IMR-90 (cell line): ENCODE measurements at regions not wholly inside any gene's neighbourhood (a gene's known extent, or its start where the extent isn't known, plus 50 kb on each side); places are given as distances from the start of the nearest gene placed in this dataset.

Experiments used
- ATAC-seq: fragments of 200-7000 bp; cut with Tn5 transposase; 2 replicates; pipeline ENCODE4 v1.9.1; 2020; ENCODE audit warnings: low read depth, mild to moderate bottlenecking, moderate library complexity
- BruUV-seq: library from RNA; stranded (reverse); fragments of 400-500 nt; replicated peaks from 2 replicates; lab custom pipeline; 2021; lab: Mats Ljungman, UMichigan
- CTCF ChIA-PET: fragments of 300-600 bp; formaldehyde crosslinking; extraction: SDS; loops from one replicate; lab custom pipeline; 2021; ENCODE audit warnings: antibody characterized with exemption; lab: Yijun Ruan, JAX
- POLR2A ChIA-PET: fragments of 300-600 bp; sonication (Branson Sonifier 250); formaldehyde crosslinking; loops from one replicate; lab custom pipeline; 2022; ENCODE audit warnings: antibody characterized with exemption; ENCODE audit not compliant: unreplicated experiment; lab: Charles Lee
- DNase-seq: peaks from one replicate; pipeline ENCODE4 v3.0.0; 2013
- H2AFZ ChIP-seq: replicated peaks from 2 replicates; pipeline ENCODE3; 2013; ENCODE audit warnings: low read length, mild to moderate bottlenecking; ENCODE audit not compliant: poor library complexity
- H2AK5ac ChIP-seq: 2 replicates; pipeline ENCODE4 v1.6.1; 2013; ENCODE audit warnings: low read depth, low read length, inconsistent platforms
- H2AK9ac ChIP-seq: replicated peaks from 2 replicates; pipeline ENCODE3; 2013; ENCODE audit warnings: mild to moderate bottlenecking, low read depth, low read length, moderate library complexity; ENCODE audit not compliant: poor library complexity
- H2BK120ac ChIP-seq: 2 replicates; pipeline ENCODE4 v1.6.1; 2013; ENCODE audit warnings: low read depth, low read length, inconsistent platforms
- H2BK15ac ChIP-seq: 3 replicates; pipeline ENCODE4 v1.6.1; 2013; ENCODE audit warnings: low read depth, low read length, inconsistent platforms
- H2BK20ac ChIP-seq: 2 replicates; pipeline ENCODE4 v1.6.1; 2013; ENCODE audit warnings: low read depth, mild to moderate bottlenecking, inconsistent platforms, low read length, moderate library complexity
- H2BK5ac ChIP-seq: 2 replicates; pipeline ENCODE4 v1.6.1; 2013; ENCODE audit warnings: mild to moderate bottlenecking, low read depth, low read length, inconsistent platforms; ENCODE audit not compliant: poor library complexity, severe bottlenecking
- H3K14ac ChIP-seq: replicated peaks from 2 replicates; pipeline ENCODE4 v1.6.1; 2013; ENCODE audit warnings: low read depth, low read length, inconsistent platforms
- H3K18ac ChIP-seq: 2 replicates; pipeline ENCODE4 v1.6.1; 2013; ENCODE audit warnings: low read depth, low read length, control low read depth
- H3K23ac ChIP-seq: 2 replicates; pipeline ENCODE4 v1.6.1; 2013; ENCODE audit warnings: low read depth, low read length, inconsistent platforms
- H3K27ac ChIP-seq: 2 replicates; pipeline ENCODE4 v1.5.1; 2013; ENCODE audit warnings: mild to moderate bottlenecking, control low read depth, low read length; ENCODE audit not compliant: insufficient read depth
- H3K27me3 ChIP-seq: 2 replicates; pipeline ENCODE4 v1.6.1; 2013; ENCODE audit warnings: low read length; ENCODE audit not compliant: control insufficient read depth, insufficient read depth
- H3K36me3 ChIP-seq: 2 replicates; pipeline ENCODE4 v1.6.1; 2013; ENCODE audit warnings: low read length, mixed read lengths; ENCODE audit not compliant: control insufficient read depth, insufficient read depth
- H3K4ac ChIP-seq: 2 replicates; pipeline ENCODE4 v1.6.1; 2013; ENCODE audit warnings: low read depth, low read length, inconsistent platforms
- H3K4me1 ChIP-seq: 2 replicates; pipeline ENCODE4 v1.6.1; 2013; ENCODE audit warnings: low read length, mixed read lengths; ENCODE audit not compliant: control insufficient read depth, insufficient read depth
- H3K4me2 ChIP-seq: 2 replicates; pipeline ENCODE4 v1.6.1; 2013; ENCODE audit warnings: low read depth, mild to moderate bottlenecking, control low read depth, low read length, moderate library complexity
- H3K4me3 ChIP-seq: 2 replicates; pipeline ENCODE4 v1.5.1; 2013; ENCODE audit warnings: low read depth, mild to moderate bottlenecking, control low read depth, low read length, moderate library complexity; ENCODE audit not compliant: insufficient read depth
- H3K56ac ChIP-seq: 2 replicates; pipeline ENCODE4 v1.6.1; 2013; ENCODE audit warnings: low read length, inconsistent platforms; ENCODE audit not compliant: insufficient read depth; ENCODE audit errors: extremely low read depth
- H3K79me1 ChIP-seq, 2 experiments: 2 replicates each; pipeline ENCODE4 v1.6.1; 2013; ENCODE audit warnings: low read length in 2 of 2, inconsistent platforms in 1 of 2, low read depth in 1 of 2
- H3K9ac ChIP-seq: 2 replicates; pipeline ENCODE4 v1.6.1; 2013; ENCODE audit warnings: low read depth, low read length, control low read depth
- H3K9me1 ChIP-seq: 2 replicates; pipeline ENCODE4 v1.6.1; 2013; ENCODE audit warnings: low read length, inconsistent platforms; ENCODE audit not compliant: insufficient read depth
- H3K9me3 ChIP-seq: 2 replicates; pipeline ENCODE4 v1.6.1; 2013; ENCODE audit warnings: low read length; ENCODE audit not compliant: control insufficient read depth, insufficient read depth
- H4K20me1 ChIP-seq: 2 replicates; pipeline ENCODE4 v1.6.1; 2013; ENCODE audit warnings: low read length, inconsistent platforms; ENCODE audit not compliant: insufficient read depth
- H4K5ac ChIP-seq: 2 replicates; pipeline ENCODE4 v1.6.1; 2013; ENCODE audit warnings: mild to moderate bottlenecking, low read depth, low read length, control low read depth
- H4K8ac ChIP-seq, 2 experiments: 2 replicates each; pipeline ENCODE4 v1.6.1; 2013; ENCODE audit warnings: low read depth in 2 of 2, low read length in 2 of 2, control low read depth in 1 of 2, inconsistent platforms in 1 of 2
- H4K91ac ChIP-seq: 2 replicates; pipeline ENCODE4 v1.6.1; 2013; ENCODE audit warnings: low read depth, low read length, inconsistent platforms; ENCODE audit not compliant: insufficient read depth
- CEBPB ChIP-seq: IDR thresholded peaks from 2 replicates; pipeline ENCODE4 v1.6.1; 2012; ENCODE audit warnings: low read depth, low read length, improper control_type of control experiment
- CHD1 ChIP-seq: IDR thresholded peaks from 2 replicates; pipeline ENCODE4 v1.6.1; 2012; ENCODE audit warnings: low read depth, low read length, improper control_type of control experiment
- CTCF ChIP-seq: conservative IDR thresholded peaks from 2 replicates; pipeline ENCODE4 v1.5.1; 2012; ENCODE audit warnings: mild to moderate bottlenecking, low read depth, low read length, improper control_type of control experiment
- ELK1 ChIP-seq: fragments of 150-350 bp; IDR thresholded peaks from 2 replicates; pipeline ENCODE4 v1.6.1; 2016; ENCODE audit warnings: low read depth, mild to moderate bottlenecking, low read length, moderate library complexity, borderline replicate concordance
- MAFK ChIP-seq: IDR thresholded peaks from 2 replicates; pipeline ENCODE4 v1.6.1; 2012; ENCODE audit warnings: low read depth, low read length, improper control_type of control experiment
- NFE2L2 ChIP-seq: fragments of 150-350 bp; IDR thresholded peaks from 2 replicates; pipeline ENCODE4 v1.6.1; 2016; ENCODE audit warnings: low read depth, mild to moderate bottlenecking, low read length
- RAD21 ChIP-seq: IDR thresholded peaks from 2 replicates; pipeline ENCODE4 v1.6.1; 2012; ENCODE audit warnings: low read length, improper control_type of control experiment
- RCOR1 ChIP-seq: IDR thresholded peaks from 2 replicates; pipeline ENCODE4 v1.6.1; 2012; ENCODE audit warnings: mild to moderate bottlenecking, low read length, improper control_type of control experiment; ENCODE audit not compliant: insufficient replicate concordance
- RFX5 ChIP-seq: IDR thresholded peaks from 2 replicates; pipeline ENCODE4 v1.8.0; 2012; ENCODE audit warnings: low read depth, mild to moderate bottlenecking, low read length, moderate library complexity
- WGBS, 2 experiments: methylation state at CpG; one replicate each; pipeline versions ENCODE4 v1.1.5 to v1.1.7; 2013; ENCODE audit warnings: missing lambda C conversion rate in 2 of 2; ENCODE audit not compliant: insufficient read length in 1 of 2; ENCODE audit errors: extremely low coverage in 2 of 2; 5-methylcytosine and 5-hydroxymethylcytosine counted together
- dilution Hi-C: fragments of 300-500 bp; cut with HindIII; formaldehyde crosslinking; loops from one replicate; pipeline ENCODE4 v1.14.3; 2018; ENCODE audit warnings: low sequenced_read_pairs; ENCODE audit not compliant: unreplicated experiment
- in situ Hi-C: fragments of 300-500 bp; cut with MboI; formaldehyde crosslinking; loops from 3 replicates; pipeline ENCODE4 v1.14.3; 2019; ENCODE audit warnings: low sequenced_read_pairs, inconsistent platforms, mixed read lengths
- intact Hi-C: fragments of 100-400 bp; cut with micrococcal nuclease; formaldehyde crosslinking; loops from 2 replicates; pipeline ENCODE4 v1.10.0; 2022

DNA sequence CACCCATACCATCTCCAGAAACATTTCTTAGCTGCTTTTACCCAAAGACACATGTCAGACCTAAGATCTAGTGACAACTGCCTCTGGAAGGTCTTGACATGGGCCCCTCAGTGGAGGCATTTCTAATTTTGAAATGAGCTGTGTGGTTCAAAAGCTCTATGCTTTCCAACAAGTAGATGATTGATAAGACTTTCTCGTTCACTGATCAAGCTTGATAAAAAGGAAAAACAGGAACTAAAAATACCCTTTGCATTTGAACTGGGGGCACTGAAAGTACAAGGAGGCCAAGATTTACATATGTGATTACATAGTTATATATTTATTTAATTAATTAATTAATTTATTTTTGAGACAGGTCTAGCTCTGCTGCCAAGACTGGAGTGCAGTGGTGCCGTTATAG, 61.3 kb upstream of the SCOC start:
- H2BK5ac ChIP-seq = no peak overlapping the region
- H3K27ac ChIP-seq = no peak overlapping the region
- dilution Hi-C loops = no loop called here
- WGBS, 2 experiments = no CpG with 5 or more reads among the region's 2 CpGs
- H3K4me3 ChIP-seq = no peak overlapping the region
- H3K4me2 ChIP-seq = no peak overlapping the region
- no peak overlapping the region for H3K23ac ChIP-seq
- BruUV-seq = no TSS peak
- peaks cover 11% of the 10 kb centered on the region for H3K9me1 ChIP-seq
- H3K14ac ChIP-seq = no peak overlapping the region
- ChIA-PET POLR2A (no interaction called here), CTCF (interaction anchor here (0.5 kb wide), 1 partner anchor 49 kb away, joined by 3 read pairs; no protein-coding TSS in a partner anchor)
- no peak overlapping the region for H3K4ac ChIP-seq
- no peak overlapping the region for H2BK20ac ChIP-seq
- no peaks in the 10 kb centered on the region for H3K27me3 ChIP-seq
- DNase-seq = no peak
- no peaks in the 10 kb centered on the region for H3K79me1 ChIP-seq
- no peak overlapping the region for H2AK9ac ChIP-seq
- H3K9ac ChIP-seq = no peak overlapping the region
- in situ Hi-C loops = no loop called here
- no peak overlapping the region for H4K8ac ChIP-seq
- no peak overlapping the region for H4K91ac ChIP-seq
- no peak overlapping the region for H2BK120ac ChIP-seq
- no peak for ATAC-seq
- intact Hi-C loops = no loop called here
- H3K36me3 ChIP-seq = no peaks in the 10 kb centered on the region
- H2BK15ac ChIP-seq = no peak overlapping the region
- no peak overlapping the region for H4K5ac ChIP-seq
- H3K9me3 ChIP-seq = no peaks in the 10 kb centered on the region
- no peak overlapping the region for H2AK5ac ChIP-seq
- H3K56ac ChIP-seq = no peak overlapping the region
- no peak overlapping the region for H3K18ac ChIP-seq
- H4K20me1 ChIP-seq = peaks cover 5% of the 10 kb centered on the region; the same call in 1 of the 2 replicates
- H2AFZ ChIP-seq = no peak overlapping the region
- H3K4me1 ChIP-seq = peaks cover 13% of the 10 kb centered on the region
- TF ChIP-seq CTCF (no peak), CHD1 (no peak), ELK1 (no peak), MAFK (no peak), CEBPB (no peak), RAD21 (no peak), NFE2L2 (no peak), RFX5 (no peak), RCOR1 (no peak)
